K562 (cell line): ENCODE measurements at regions not wholly inside any gene's neighbourhood (a gene's known extent, or its start where the extent isn't known, plus 50 kb on each side); places are given as distances from the start of the nearest gene placed in this dataset.

Source experiments
- ATAC-seq: fragments of 200-7000 bp; cut with Tn5 transposase; 3 replicates; pipeline ENCODE4 v1.9.1; 2020; ENCODE audit warnings: moderate library complexity
- BruUV-seq: library from RNA; stranded (reverse); fragments of 400-500 nt; replicated peaks from 2 replicates; lab custom pipeline; 2021; lab: Mats Ljungman, UMichigan
- CTCF ChIA-PET: fragments of 300-600 bp; formaldehyde crosslinking; extraction: SDS; loops from one replicate; lab custom pipeline; 2021; ENCODE audit warnings: low intra/inter-chr PET ratio; lab: Yijun Ruan, JAX
- POLR2A ChIA-PET: fragments of 300-600, 350-650 bp; sonication (Branson Sonifier 250); formaldehyde crosslinking; extraction: SDS; loops from one replicate; lab custom pipeline; 2021; ENCODE audit warnings: antibody characterized with exemption, inconsistent platforms; lab: Yijun Ruan, JAX
- DNase-seq, 4 experiments: peaks; one replicate each; pipeline versions ENCODE4 v3.0.0 to v3.0.0-alpha.2; 2011 to 2018; ENCODE audit warnings: low spot score in 3 of 4, mixed read lengths in 3 of 4; ENCODE audit errors: extremely low read depth in 1 of 4
- FAIRE-seq: peaks from 2 replicates; lab custom pipeline; 2011; peaks lifted over from hg19 to GRCh38; lab: Jason Lieb, UNC
- H2AFZ ChIP-seq: 2 replicates; pipeline ENCODE4 v1.6.0; 2011; ENCODE audit warnings: low read depth, low read length, control low read depth, inconsistent platforms
- H3K27ac ChIP-seq: fragments of 200-600 bp; 3 replicates; pipeline ENCODE4 v1.8.0; 2011; ENCODE audit warnings: low read depth, mild to moderate bottlenecking, control low read depth, inconsistent platforms, low read length, moderate library complexity, mixed read lengths; ENCODE audit errors: extremely low read depth
- H3K27me3 ChIP-seq, 2 experiments: fragments of 300-600 bp in 1 of 2; 2 replicates in 1 of 2; 3 replicates in 1 of 2; pipeline versions ENCODE4 v1.6.0 to v1.8.0; 2011; ENCODE audit warnings: inconsistent platforms in 2 of 2, low read length in 2 of 2, mild to moderate bottlenecking in 1 of 2, mixed read lengths in 1 of 2, moderate library complexity in 1 of 2; ENCODE audit not compliant: control insufficient read depth in 2 of 2, insufficient read depth in 2 of 2
- H3K36me3 ChIP-seq: fragments of 300-600 bp; 3 replicates; pipeline ENCODE4 v1.8.0; 2011; ENCODE audit warnings: mild to moderate bottlenecking, low read length, inconsistent platforms; ENCODE audit not compliant: control insufficient read depth, insufficient read depth
- H3K4me1 ChIP-seq, 2 experiments: fragments of 200-600 bp in 1 of 2; replicated peaks in 1 of 2; 2 replicates in 1 of 2; 3 replicates in 1 of 2; pipeline versions ENCODE4 v1.5.1 to v1.8.0; 2011; ENCODE audit warnings: inconsistent platforms in 2 of 2, low read length in 2 of 2, mild to moderate bottlenecking in 1 of 2, mixed read lengths in 1 of 2, moderate library complexity in 1 of 2; ENCODE audit not compliant: control insufficient read depth in 2 of 2, insufficient read depth in 2 of 2
- H3K4me2 ChIP-seq: 2 replicates; pipeline ENCODE4 v1.6.1; 2011; ENCODE audit warnings: low read length, control low read depth, inconsistent platforms, mixed read lengths; ENCODE audit not compliant: insufficient read depth
- H3K4me3 ChIP-seq: fragments of 200-600 bp; sonication (generic), shearing (Covaris generic); 2 replicates; pipeline ENCODE4 v1.5.1; 2016; ENCODE audit warnings: control low read depth, inconsistent platforms
- H3K79me2 ChIP-seq: fragments of 200-600 bp; 3 replicates; pipeline ENCODE4 v1.8.0; 2011; ENCODE audit warnings: low read length, inconsistent platforms; ENCODE audit not compliant: control insufficient read depth, insufficient read depth
- H3K9ac ChIP-seq, 2 experiments: 2 replicates each; pipeline versions ENCODE4 v1.6.0 to v1.6.1; 2011; ENCODE audit warnings: low read depth in 2 of 2, low read length in 2 of 2, control low read depth in 1 of 2, inconsistent platforms in 1 of 2, mild to moderate bottlenecking in 1 of 2, mixed read lengths in 1 of 2; ENCODE audit not compliant: insufficient read depth in 1 of 2
- H3K9me1 ChIP-seq: one replicate; pipeline ENCODE4 v1.6.0; 2011; ENCODE audit warnings: inconsistent platforms, mild to moderate bottlenecking, low read length, moderate library complexity; ENCODE audit not compliant: control insufficient read depth, insufficient read depth
- H3K9me3 ChIP-seq: replicated peaks from 2 replicates; pipeline ENCODE4 v1.5.1; 2011; ENCODE audit warnings: low read depth, low read length, inconsistent platforms; ENCODE audit not compliant: control insufficient read depth, insufficient read depth
- H4K20me1 ChIP-seq: replicated peaks from 2 replicates; pipeline ENCODE4 v1.6.1; 2011; ENCODE audit warnings: low read length, inconsistent platforms, mixed read lengths; ENCODE audit not compliant: control insufficient read depth, insufficient read depth
- DACH1 ChIP-seq: fragments of 450-650 bp; IDR thresholded peaks from 2 replicates; pipeline ENCODE4 v1.6.1; 2018; ENCODE audit not compliant: partially characterized antibody
- DIDO1 ChIP-seq: fragments of 450-650 bp; IDR thresholded peaks from 2 replicates; pipeline ENCODE4 v1.6.1; 2016; ENCODE audit warnings: low read depth, missing biosample characterization, missing genetic modification characterization
- MYBL2 ChIP-seq, 2 experiments: fragments of 450-650 bp in 1 of 2; sonication (generic) in 1 of 2; formaldehyde crosslinking in 1 of 2; IDR thresholded peaks; 2 replicates each; pipeline versions ENCODE4 v1.6.1 to v1.8.1; 2017 to 2022; ENCODE audit warnings: borderline replicate concordance in 1 of 2, inconsistent platforms in 1 of 2, low read depth in 1 of 2, mild to moderate bottlenecking in 1 of 2, missing genetic modification reagents in 1 of 2, moderate library complexity in 1 of 2
- WHSC1 ChIP-seq: IDR thresholded peaks from one replicate; pipeline ENCODE4 v1.6.1; 2012; ENCODE audit warnings: low read length, control low read depth, inconsistent platforms
- ZFP1 ChIP-seq: fragments of 450-650 bp; formaldehyde crosslinking; IDR thresholded peaks from 2 replicates; pipeline ENCODE4 v1.4.0; 2020; ENCODE audit warnings: mild to moderate bottlenecking, mixed read lengths
- WGBS: fragments of 100-300 bp; shearing (Covaris generic); methylation state at CpG from one replicate; pipeline ENCODE4 v1.1.6; 2016; ENCODE audit warnings: low coverage, mixed read lengths; ENCODE audit not compliant: insufficient coverage; ENCODE audit errors: missing lambda C conversion rate; 5-methylcytosine and 5-hydroxymethylcytosine counted together
- in situ Hi-C: fragments of 300-500 bp; cut with MboI; formaldehyde crosslinking; loops from 4 replicates; pipeline ENCODE4 v1.15.0; 2018; ENCODE audit warnings: inconsistent platforms, mixed read lengths
- intact Hi-C: fragments of 100-400 bp; cut with micrococcal nuclease; formaldehyde crosslinking; loops from 2 replicates; pipeline ENCODE4 v1.14.2; 2022
- TF ChIP-seq, protein P1 (sequence below): fragments of 250-450 bp; sonication (Bioruptor Pico); IDR thresholded peaks from 2 replicates; pipeline ENCODE4 v1.8.0; 2022; ENCODE audit warnings: moderate library complexity, mild to moderate bottlenecking, inconsistent platforms
- TF ChIP-seq, protein P2 (sequence below): fragments of 450-650 bp; IDR thresholded peaks from 2 replicates; pipeline ENCODE4 v1.6.1; 2017; ENCODE audit warnings: mild to moderate bottlenecking, moderate library complexity
- TF ChIP-seq, protein P3 (sequence below): fragments of 450-650 bp; IDR thresholded peaks from 2 replicates; pipeline ENCODE4 v1.7.1; 2018; ENCODE audit warnings: mild to moderate bottlenecking, low read depth; ENCODE audit not compliant: partially characterized antibody

DNA sequence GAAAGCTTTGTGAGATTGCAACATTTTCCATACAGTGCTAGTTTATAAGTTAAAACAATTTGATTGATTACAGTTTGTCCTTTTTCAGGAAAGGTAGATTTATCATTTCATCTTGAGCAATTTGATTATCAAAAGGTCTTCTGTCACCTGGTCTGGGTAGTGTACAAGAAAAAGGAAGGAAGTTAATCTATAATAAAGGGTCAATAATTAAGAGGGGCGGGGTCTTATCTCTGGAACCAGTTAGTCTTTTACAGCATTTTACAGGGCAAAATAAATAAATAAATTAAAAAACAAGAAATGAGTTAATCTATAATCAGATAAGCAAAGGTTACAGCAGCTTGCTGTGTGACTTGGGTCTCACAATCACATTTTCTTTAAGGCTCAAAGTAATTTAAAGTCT lies 277.8 kb upstream of the GYPC start:
- H4K20me1 ChIP-seq, result no peaks in the 10 kb centered on the region
- no peak overlapping the region for H3K9ac ChIP-seq
- H3K79me2 ChIP-seq, result no peaks in the 10 kb centered on the region
- H3K27ac ChIP-seq, result no peak overlapping the region
- no peaks in the 10 kb centered on the region for H3K9me3 ChIP-seq
- TF ChIP-seq ZFP1 (CRISPR knock-in tag) (no peak), WHSC1 (no peak), MYBL2 (IDR thresholded peaks at IDR 0.05; ENCODE audit: low read depth) (no peak), MYBL2 (CRISPR knock-in tag; IDR thresholded peaks at IDR 0.05; ENCODE audit: borderline replicate concordance) (no peak), DIDO1 (no peak)
- TF ChIP-seq, all 486 proteins: peak for 0
- intact Hi-C loops, result no loop called here
- no peak for FAIRE-seq
- ChIA-PET CTCF (no interaction called here), POLR2A (no interaction called here)
- WGBS, result 0% methylated on average over 1 of the region's 1 CpG
- BruUV-seq, result no TSS peak
- Histone ChIP-seq H3K4me2 (no peak overlapping the region), H3K4me1 (no peaks in the 10 kb centered on the region), H3K36me3 (no peaks in the 10 kb centered on the region), H2AFZ (no peak overlapping the region), H3K9me1 (no peaks in the 10 kb centered on the region), H3K27me3 (no peaks in the 10 kb centered on the region), H3K4me3 (no peak overlapping the region)
- in situ Hi-C loops, result no loop called here
- DNase-seq, result no peak
- ATAC-seq, result no peak

DNA sequence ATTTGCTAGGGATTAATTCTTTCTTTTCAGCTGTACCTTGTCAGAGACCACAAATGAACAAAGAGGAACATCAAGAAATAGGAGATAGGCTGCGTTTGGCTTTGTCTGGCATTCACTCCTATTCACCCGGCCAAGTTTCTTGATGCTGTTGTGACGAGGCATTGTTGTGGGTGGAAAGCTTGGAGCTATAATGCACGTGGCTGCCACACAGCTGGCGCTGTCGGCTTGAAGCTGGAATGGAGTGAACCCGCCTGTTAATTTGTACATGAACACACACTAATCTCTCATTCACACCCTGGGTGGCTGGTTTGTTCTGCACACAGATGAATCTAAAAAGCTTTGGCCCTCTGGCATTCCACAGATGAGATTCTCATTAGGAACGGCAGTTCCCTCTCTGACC lies 274.9 kb upstream of the GYPC start:
- POLR2A ChIA-PET, result interaction anchor here (0.5 to 1.6 kb wide), 4 partner anchors 10 to 1814 kb away, joined by 3 to 4 read pairs (median 4); no protein-coding TSS in a partner anchor
- BruUV-seq, result no TSS peak
- no peak overlapping the region for H3K27ac ChIP-seq
- in situ Hi-C loops, result no loop called here
- H3K36me3 ChIP-seq, result no peaks in the 10 kb centered on the region
- intact Hi-C loops, result no loop called here
- FAIRE-seq (no peak), DNase-seq (no peak), ATAC-seq (no peak)
- H2AFZ ChIP-seq, result no peak overlapping the region
- H3K79me2 ChIP-seq, result no peaks in the 10 kb centered on the region
- H3K27me3 ChIP-seq, result no peaks in the 10 kb centered on the region
- no peaks in the 10 kb centered on the region for H3K9me1 ChIP-seq
- no peak overlapping the region for H3K4me3 ChIP-seq
- H3K9ac ChIP-seq, result no peak overlapping the region
- H4K20me1 ChIP-seq, result no peaks in the 10 kb centered on the region
- no peaks in the 10 kb centered on the region for H3K4me1 ChIP-seq
- H3K9me3 ChIP-seq, result no peaks in the 10 kb centered on the region
- 3% methylated on average over 8 of the region's 8 CpGs for WGBS
- TF ChIP-seq, protein P1, sequence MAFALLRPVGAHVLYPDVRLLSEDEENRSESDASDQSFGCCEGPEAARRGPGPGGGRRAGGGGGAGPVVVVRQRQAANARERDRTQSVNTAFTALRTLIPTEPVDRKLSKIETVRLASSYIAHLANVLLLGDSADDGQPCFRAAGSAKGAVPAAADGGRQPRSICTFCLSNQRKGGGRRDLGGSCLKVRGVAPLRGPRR, result no peak
- TF ChIP-seq, protein P2, sequence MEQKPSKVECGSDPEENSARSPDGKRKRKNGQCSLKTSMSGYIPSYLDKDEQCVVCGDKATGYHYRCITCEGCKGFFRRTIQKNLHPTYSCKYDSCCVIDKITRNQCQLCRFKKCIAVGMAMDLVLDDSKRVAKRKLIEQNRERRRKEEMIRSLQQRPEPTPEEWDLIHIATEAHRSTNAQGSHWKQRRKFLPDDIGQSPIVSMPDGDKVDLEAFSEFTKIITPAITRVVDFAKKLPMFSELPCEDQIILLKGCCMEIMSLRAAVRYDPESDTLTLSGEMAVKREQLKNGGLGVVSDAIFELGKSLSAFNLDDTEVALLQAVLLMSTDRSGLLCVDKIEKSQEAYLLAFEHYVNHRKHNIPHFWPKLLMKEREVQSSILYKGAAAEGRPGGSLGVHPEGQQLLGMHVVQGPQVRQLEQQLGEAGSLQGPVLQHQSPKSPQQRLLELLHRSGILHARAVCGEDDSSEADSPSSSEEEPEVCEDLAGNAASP, result no peak
- no peak for TF ChIP-seq DACH1
- TF ChIP-seq, protein P3, sequence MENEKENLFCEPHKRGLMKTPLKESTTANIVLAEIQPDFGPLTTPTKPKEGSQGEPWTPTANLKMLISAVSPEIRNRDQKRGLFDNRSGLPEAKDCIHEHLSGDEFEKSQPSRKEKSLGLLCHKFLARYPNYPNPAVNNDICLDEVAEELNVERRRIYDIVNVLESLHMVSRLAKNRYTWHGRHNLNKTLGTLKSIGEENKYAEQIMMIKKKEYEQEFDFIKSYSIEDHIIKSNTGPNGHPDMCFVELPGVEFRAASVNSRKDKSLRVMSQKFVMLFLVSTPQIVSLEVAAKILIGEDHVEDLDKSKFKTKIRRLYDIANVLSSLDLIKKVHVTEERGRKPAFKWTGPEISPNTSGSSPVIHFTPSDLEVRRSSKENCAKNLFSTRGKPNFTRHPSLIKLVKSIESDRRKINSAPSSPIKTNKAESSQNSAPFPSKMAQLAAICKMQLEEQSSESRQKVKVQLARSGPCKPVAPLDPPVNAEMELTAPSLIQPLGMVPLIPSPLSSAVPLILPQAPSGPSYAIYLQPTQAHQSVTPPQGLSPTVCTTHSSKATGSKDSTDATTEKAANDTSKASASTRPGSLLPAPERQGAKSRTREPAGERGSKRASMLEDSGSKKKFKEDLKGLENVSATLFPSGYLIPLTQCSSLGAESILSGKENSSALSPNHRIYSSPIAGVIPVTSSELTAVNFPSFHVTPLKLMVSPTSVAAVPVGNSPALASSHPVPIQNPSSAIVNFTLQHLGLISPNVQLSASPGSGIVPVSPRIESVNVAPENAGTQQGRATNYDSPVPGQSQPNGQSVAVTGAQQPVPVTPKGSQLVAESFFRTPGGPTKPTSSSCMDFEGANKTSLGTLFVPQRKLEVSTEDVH, result no peak
- H3K4me2 ChIP-seq, result no peak overlapping the region
- CTCF ChIA-PET, result no interaction called here
